ENCODE measurements at regions not wholly inside any gene's neighbourhood (a gene's known extent, or its start where the extent isn't known, plus 50 kb on each side); places are given as distances from the start of the nearest gene placed in this dataset.

- H3K27me3 ChIP-seq (ENCODE audit: insufficient read depth), result no peaks in the 10 kb centered on the region
- H3K4me2 ChIP-seq, result no peak overlapping the region
- H3K4me3 ChIP-seq (ENCODE audit: low read depth in 2 of 2, low read length in 1 of 2), result no peak overlapping the region
- no peaks in the 10 kb centered on the region for H4K20me1 ChIP-seq (ENCODE audit: insufficient read depth)
- no peak overlapping the region for H3K9ac ChIP-seq
- H3K36me3 ChIP-seq (replicated peaks in 1 of 2; ENCODE audit: control insufficient read depth in 1 of 2, insufficient read depth in 2 of 2, low read length in 1 of 2), result no peaks in the 10 kb centered on the region
- POLR2A ChIA-PET, result no interaction called here
- H3K27ac ChIP-seq (ENCODE audit: low read depth in 2 of 2, low read length in 1 of 2), result no peak overlapping the region
- CTCF ChIA-PET, result interaction anchor here (0.9 to 1.4 kb wide), 2 partner anchors 51 to 292 kb away, joined by 3 to 4 read pairs; no protein-coding TSS in a partner anchor
- H3K79me2 ChIP-seq (ENCODE audit: insufficient read depth), result no peaks in the 10 kb centered on the region
- peaks cover 12% of the 10 kb centered on the region for H3F3A ChIP-seq (replicated peaks; ENCODE audit: insufficient read depth)
- no peak for DNase-seq
- WGBS (ENCODE audit: low lambda C conversion rate), result 64% methylated on average over 3 of the region's 3 CpGs
- H3K9me3 ChIP-seq, result no peaks in the 10 kb centered on the region
- TF ChIP-seq USF2 (IDR thresholded peaks at IDR 0.05; ENCODE audit: borderline replicate concordance, low read depth, low read length) (no peak), TEAD4 (IDR thresholded peaks at IDR 0.05; ENCODE audit: borderline replicate concordance, insufficient read depth) (no peak), EZH2phosphoT487 (IDR thresholded peaks at IDR 0.05; ENCODE audit: borderline replicate concordance, low read depth) (no peak), FOXJ3 (CRISPR knock-in tag; IDR thresholded peaks at IDR 0.05) (no peak), REST (IDR thresholded peaks at IDR 0.05; ENCODE audit: low read depth, low read length) (no peak), CHD2 (IDR thresholded peaks at IDR 0.05; ENCODE audit: low read length, partially characterized antibody) (no peak), RCOR1 (IDR thresholded peaks at IDR 0.05; ENCODE audit: low read length) (no peak), GABPA (IDR thresholded peaks at IDR 0.05; ENCODE audit: low read depth) (no peak), JUND (IDR thresholded peaks at IDR 0.05) (no peak), GATA2 (CRISPR knock-in tag; IDR thresholded peaks at IDR 0.05) (no peak), TAF1 (IDR thresholded peaks at IDR 0.05; ENCODE audit: borderline replicate concordance, low read depth, low read length) (no peak), SIN3A (IDR thresholded peaks at IDR 0.05; ENCODE audit: borderline replicate concordance, low read depth, low read length) (no peak), MEF2A (IDR thresholded peaks at IDR 0.05; ENCODE audit: borderline replicate concordance, low read depth) (no peak), MAX (IDR thresholded peaks at IDR 0.05; ENCODE audit: low read depth) (no peak), IRF3 (IDR thresholded peaks at IDR 0.05; ENCODE audit: low read depth, low read length) (no peak), NFIC (IDR thresholded peaks at IDR 0.05; ENCODE audit: borderline replicate concordance) (no peak)
- peaks cover 5 to 8% of the 10 kb centered on the region in 2 experiments; a peak in 2 of 4 replicates for H3K4me1 ChIP-seq (ENCODE audit: control insufficient read depth in 1 of 2, insufficient read depth in 2 of 2, low read depth in 1 of 2, low read length in 1 of 2)
- no peak overlapping the region for H2AFZ ChIP-seq (ENCODE audit: low read depth)
- no peaks in the 10 kb centered on the region for H3K9me2 ChIP-seq
Measured at GRCh38 chr15:69763831-69764230, 311.2 kb downstream of the RPLP1 start.

Data from SK-N-SH (cell line).